ENCODE measurements at regions not wholly inside any gene's neighbourhood (a gene's known extent, or its start where the extent isn't known, plus 50 kb on each side); places are given as distances from the start of the nearest gene placed in this dataset.

- TF ChIP-seq, protein P1, sequence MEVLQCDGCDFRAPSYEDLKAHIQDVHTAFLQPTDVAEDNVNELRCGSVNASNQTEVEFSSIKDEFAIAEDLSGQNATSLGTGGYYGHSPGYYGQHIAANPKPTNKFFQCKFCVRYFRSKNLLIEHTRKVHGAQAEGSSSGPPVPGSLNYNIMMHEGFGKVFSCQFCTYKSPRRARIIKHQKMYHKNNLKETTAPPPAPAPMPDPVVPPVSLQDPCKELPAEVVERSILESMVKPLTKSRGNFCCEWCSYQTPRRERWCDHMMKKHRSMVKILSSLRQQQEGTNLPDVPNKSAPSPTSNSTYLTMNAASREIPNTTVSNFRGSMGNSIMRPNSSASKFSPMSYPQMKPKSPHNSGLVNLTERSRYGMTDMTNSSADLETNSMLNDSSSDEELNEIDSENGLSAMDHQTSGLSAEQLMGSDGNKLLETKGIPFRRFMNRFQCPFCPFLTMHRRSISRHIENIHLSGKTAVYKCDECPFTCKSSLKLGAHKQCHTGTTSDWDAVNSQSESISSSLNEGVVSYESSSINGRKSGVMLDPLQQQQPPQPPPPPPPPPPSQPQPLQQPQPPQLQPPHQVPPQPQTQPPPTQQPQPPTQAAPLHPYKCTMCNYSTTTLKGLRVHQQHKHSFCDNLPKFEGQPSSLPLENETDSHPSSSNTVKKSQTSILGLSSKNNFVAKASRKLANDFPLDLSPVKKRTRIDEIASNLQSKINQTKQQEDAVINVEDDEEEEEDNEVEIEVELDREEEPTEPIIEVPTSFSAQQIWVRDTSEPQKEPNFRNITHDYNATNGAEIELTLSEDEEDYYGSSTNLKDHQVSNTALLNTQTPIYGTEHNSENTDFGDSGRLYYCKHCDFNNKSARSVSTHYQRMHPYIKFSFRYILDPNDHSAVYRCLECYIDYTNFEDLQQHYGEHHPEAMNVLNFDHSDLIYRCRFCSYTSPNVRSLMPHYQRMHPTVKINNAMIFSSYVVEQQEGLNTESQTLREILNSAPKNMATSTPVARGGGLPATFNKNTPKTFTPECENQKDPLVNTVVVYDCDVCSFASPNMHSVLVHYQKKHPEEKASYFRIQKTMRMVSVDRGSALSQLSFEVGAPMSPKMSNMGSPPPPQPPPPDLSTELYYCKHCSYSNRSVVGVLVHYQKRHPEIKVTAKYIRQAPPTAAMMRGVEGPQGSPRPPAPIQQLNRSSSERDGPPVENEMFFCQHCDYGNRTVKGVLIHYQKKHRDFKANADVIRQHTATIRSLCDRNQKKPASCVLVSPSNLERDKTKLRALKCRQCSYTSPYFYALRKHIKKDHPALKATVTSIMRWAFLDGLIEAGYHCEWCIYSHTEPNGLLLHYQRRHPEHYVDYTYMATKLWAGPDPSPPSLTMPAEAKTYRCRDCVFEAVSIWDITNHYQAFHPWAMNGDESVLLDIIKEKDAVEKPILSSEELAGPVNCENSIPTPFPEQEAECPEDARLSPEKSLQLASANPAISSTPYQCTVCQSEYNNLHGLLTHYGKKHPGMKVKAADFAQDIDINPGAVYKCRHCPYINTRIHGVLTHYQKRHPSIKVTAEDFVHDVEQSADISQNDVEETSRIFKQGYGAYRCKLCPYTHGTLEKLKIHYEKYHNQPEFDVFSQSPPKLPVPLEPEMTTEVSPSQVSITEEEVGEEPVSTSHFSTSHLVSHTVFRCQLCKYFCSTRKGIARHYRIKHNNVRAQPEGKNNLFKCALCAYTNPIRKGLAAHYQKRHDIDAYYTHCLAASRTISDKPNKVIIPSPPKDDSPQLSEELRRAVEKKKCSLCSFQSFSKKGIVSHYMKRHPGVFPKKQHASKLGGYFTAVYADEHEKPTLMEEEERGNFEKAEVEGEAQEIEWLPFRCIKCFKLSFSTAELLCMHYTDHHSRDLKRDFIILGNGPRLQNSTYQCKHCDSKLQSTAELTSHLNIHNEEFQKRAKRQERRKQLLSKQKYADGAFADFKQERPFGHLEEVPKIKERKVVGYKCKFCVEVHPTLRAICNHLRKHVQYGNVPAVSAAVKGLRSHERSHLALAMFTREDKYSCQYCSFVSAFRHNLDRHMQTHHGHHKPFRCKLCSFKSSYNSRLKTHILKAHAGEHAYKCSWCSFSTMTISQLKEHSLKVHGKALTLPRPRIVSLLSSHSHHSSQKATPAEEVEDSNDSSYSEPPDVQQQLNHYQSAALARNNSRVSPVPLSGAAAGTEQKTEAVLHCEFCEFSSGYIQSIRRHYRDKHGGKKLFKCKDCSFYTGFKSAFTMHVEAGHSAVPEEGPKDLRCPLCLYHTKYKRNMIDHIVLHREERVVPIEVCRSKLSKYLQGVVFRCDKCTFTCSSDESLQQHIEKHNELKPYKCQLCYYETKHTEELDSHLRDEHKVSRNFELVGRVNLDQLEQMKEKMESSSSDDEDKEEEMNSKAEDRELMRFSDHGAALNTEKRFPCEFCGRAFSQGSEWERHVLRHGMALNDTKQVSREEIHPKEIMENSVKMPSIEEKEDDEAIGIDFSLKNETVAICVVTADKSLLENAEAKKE (CRISPR knock-in tag; IDR thresholded peaks at IDR 0.05) = no peak
- TF ChIP-seq EZH2phosphoT487 (IDR thresholded peaks at IDR 0.05; ENCODE audit: unreplicated experiment) = no peak
- TF ChIP-seq POLR2AphosphoS5 (IDR thresholded peaks at IDR 0.05; ENCODE audit: low read depth) = no peak
- TF ChIP-seq, protein P2, sequence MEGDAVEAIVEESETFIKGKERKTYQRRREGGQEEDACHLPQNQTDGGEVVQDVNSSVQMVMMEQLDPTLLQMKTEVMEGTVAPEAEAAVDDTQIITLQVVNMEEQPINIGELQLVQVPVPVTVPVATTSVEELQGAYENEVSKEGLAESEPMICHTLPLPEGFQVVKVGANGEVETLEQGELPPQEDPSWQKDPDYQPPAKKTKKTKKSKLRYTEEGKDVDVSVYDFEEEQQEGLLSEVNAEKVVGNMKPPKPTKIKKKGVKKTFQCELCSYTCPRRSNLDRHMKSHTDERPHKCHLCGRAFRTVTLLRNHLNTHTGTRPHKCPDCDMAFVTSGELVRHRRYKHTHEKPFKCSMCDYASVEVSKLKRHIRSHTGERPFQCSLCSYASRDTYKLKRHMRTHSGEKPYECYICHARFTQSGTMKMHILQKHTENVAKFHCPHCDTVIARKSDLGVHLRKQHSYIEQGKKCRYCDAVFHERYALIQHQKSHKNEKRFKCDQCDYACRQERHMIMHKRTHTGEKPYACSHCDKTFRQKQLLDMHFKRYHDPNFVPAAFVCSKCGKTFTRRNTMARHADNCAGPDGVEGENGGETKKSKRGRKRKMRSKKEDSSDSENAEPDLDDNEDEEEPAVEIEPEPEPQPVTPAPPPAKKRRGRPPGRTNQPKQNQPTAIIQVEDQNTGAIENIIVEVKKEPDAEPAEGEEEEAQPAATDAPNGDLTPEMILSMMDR (conservative IDR thresholded peaks at IDR 0.05; ENCODE audit: low read depth in 2 of 2) = no peak
Measured at GRCh38 chr17:22300177-22300576, 607.9 kb downstream of the KCNJ18 start (continued).

DNA sequence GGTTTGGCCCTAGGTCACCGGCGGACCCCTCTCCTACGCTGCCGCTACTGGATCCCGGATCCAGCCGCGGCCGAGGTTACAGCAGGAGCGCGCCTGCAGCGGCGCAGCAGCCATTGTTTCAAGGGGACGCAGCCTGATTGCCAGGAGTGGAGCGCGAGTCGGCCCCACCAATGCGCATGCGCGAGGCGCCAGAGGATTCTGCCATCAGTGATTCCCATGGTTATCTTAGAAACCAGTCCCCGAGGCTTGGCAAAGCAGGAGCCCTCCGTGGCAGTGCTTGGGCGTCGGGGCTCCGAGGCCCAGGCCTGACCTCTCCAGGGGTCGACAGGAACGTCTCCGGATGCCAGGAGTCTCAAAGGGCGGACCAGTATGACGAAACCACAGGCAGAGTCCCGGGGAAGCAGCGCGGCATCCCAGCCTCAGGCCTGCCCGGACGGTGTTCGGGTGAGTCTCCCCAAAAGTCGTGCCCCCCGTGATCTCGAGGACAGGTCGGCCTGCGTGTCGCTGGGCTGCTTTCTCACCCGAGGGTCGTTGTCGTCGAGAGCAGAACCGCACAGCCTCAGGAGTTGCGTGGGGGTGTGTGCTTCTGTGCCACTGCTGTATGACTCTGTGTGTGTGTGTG, 608.5 kb downstream of the KCNJ18 start:
- H3K4me2 ChIP-seq = no peak overlapping the region
- no peaks in the 10 kb centered on the region for H3K4me1 ChIP-seq (ENCODE audit: insufficient read depth)
- Mint-ChIP-seq H3K36me3 (ENCODE audit: low read depth) (peaks cover 53% of the 10 kb centered on the region), H3K27ac (no peak overlapping the region), H3K27me3 (ENCODE audit: insufficient read depth, low read depth, poor library complexity) (peaks cover 4% of the 10 kb centered on the region), H3K9me3 (peaks cover 94% of the 10 kb centered on the region), H3K4me1 (no peaks in the 10 kb centered on the region; the same call in 2 of the 3 replicates), H3K4me3 (no peak overlapping the region)
- H3K27me3 ChIP-seq (ENCODE audit: insufficient read depth) = no peaks in the 10 kb centered on the region
- no peak for ATAC-seq
- no peaks in the 10 kb centered on the region for H3K9me2 ChIP-seq (ENCODE audit: insufficient read depth)
- no peaks in the 10 kb centered on the region for H3K79me2 ChIP-seq (replicated peaks; ENCODE audit: insufficient read depth)
- H3K36me3 ChIP-seq (ENCODE audit: insufficient read depth) = no peaks in the 10 kb centered on the region
- no peak overlapping the region for H2AFZ ChIP-seq
- H3K27ac ChIP-seq (ENCODE audit: low read depth) = no peak overlapping the region
- TF ChIP-seq EZH2 (IDR thresholded peaks at IDR 0.05; ENCODE audit: low read depth, unreplicated experiment) = no peak
- no peak overlapping the region for H3K4me3 ChIP-seq
- no peak for DNase-seq (ENCODE audit: low spot score)
- no peaks in the 10 kb centered on the region for H3F3A ChIP-seq (replicated peaks; ENCODE audit: low read depth)
- H4K20me1 ChIP-seq (replicated peaks; ENCODE audit: insufficient read depth) = no peaks in the 10 kb centered on the region
